ENCODE measurements at regions not wholly inside any gene's neighbourhood (a gene's known extent, or its start where the extent isn't known, plus 50 kb on each side); places are given as distances from the start of the nearest gene placed in this dataset.

GRCh38 chr7:68900096-68900495, 698.2 kb upstream of the AUTS2 start:
- no peak overlapping the region for H3K9ac ChIP-seq (ENCODE audit: low read length)
- TF ChIP-seq EZH2 (optimal IDR thresholded peaks at IDR 0.05; ENCODE audit: low read depth, low read length) (no peak), EZH2phosphoT487 (IDR thresholded peaks at IDR 0.05; ENCODE audit: low read length) (no peak)
- TF ChIP-seq, protein P1, sequence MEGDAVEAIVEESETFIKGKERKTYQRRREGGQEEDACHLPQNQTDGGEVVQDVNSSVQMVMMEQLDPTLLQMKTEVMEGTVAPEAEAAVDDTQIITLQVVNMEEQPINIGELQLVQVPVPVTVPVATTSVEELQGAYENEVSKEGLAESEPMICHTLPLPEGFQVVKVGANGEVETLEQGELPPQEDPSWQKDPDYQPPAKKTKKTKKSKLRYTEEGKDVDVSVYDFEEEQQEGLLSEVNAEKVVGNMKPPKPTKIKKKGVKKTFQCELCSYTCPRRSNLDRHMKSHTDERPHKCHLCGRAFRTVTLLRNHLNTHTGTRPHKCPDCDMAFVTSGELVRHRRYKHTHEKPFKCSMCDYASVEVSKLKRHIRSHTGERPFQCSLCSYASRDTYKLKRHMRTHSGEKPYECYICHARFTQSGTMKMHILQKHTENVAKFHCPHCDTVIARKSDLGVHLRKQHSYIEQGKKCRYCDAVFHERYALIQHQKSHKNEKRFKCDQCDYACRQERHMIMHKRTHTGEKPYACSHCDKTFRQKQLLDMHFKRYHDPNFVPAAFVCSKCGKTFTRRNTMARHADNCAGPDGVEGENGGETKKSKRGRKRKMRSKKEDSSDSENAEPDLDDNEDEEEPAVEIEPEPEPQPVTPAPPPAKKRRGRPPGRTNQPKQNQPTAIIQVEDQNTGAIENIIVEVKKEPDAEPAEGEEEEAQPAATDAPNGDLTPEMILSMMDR (IDR thresholded peaks at IDR 0.05; ENCODE audit: low read length), result no peak
- H3K4me2 ChIP-seq (ENCODE audit: low read depth, low read length), result no peak overlapping the region
- no peaks in the 10 kb centered on the region for H3K36me3 ChIP-seq (replicated peaks; ENCODE audit: insufficient read depth, low read length)
- H4K20me1 ChIP-seq (ENCODE audit: insufficient read depth, low read length), result no peaks in the 10 kb centered on the region
- H3K79me2 ChIP-seq (ENCODE audit: low read length), result no peaks in the 10 kb centered on the region
- no peaks in the 10 kb centered on the region for H3K9me3 ChIP-seq (replicated peaks; ENCODE audit: insufficient read depth, low read length)
- no peaks in the 10 kb centered on the region for H3K9me2 ChIP-seq (replicated peaks; ENCODE audit: insufficient read depth, low read length)
- no peaks in the 10 kb centered on the region for H3K27me3 ChIP-seq (replicated peaks; ENCODE audit: insufficient read depth, low read length)
- H3K4me1 ChIP-seq (ENCODE audit: low read length), result no peaks in the 10 kb centered on the region
- no peak for DNase-seq
- H2AFZ ChIP-seq (ENCODE audit: low read length), result no peak overlapping the region
- H3K27ac ChIP-seq (ENCODE audit: low read length), result no peak overlapping the region
- H3F3A ChIP-seq (ENCODE audit: insufficient read depth, low read length), result no peaks in the 10 kb centered on the region
- H3K4me3 ChIP-seq (ENCODE audit: low read length), result no peak overlapping the region

- H3K9me2 ChIP-seq (replicated peaks; ENCODE audit: insufficient read depth, low read length), result no peaks in the 10 kb centered on the region
- H3K27ac ChIP-seq (ENCODE audit: low read length), result no peak overlapping the region
- no peaks in the 10 kb centered on the region for H3K4me1 ChIP-seq (ENCODE audit: low read length)
- H3K36me3 ChIP-seq (replicated peaks; ENCODE audit: insufficient read depth, low read length), result no peaks in the 10 kb centered on the region
- no peaks in the 10 kb centered on the region for H3K79me2 ChIP-seq (ENCODE audit: low read length)
- H3K27me3 ChIP-seq (replicated peaks; ENCODE audit: insufficient read depth, low read length), result no peaks in the 10 kb centered on the region
- no peak overlapping the region for H3K4me2 ChIP-seq (ENCODE audit: low read depth, low read length)
- no peaks in the 10 kb centered on the region for H3K9me3 ChIP-seq (replicated peaks; ENCODE audit: insufficient read depth, low read length)
- no peaks in the 10 kb centered on the region for H4K20me1 ChIP-seq (ENCODE audit: insufficient read depth, low read length)
- H3K4me3 ChIP-seq (ENCODE audit: low read length), result no peak overlapping the region
- no peak overlapping the region for H2AFZ ChIP-seq (ENCODE audit: low read length)
- TF ChIP-seq, protein P1 (IDR thresholded peaks at IDR 0.05; ENCODE audit: low read length), result no peak
- TF ChIP-seq EZH2 (optimal IDR thresholded peaks at IDR 0.05; ENCODE audit: low read depth, low read length) (no peak), EZH2phosphoT487 (IDR thresholded peaks at IDR 0.05; ENCODE audit: low read length) (no peak)
- DNase-seq, result no peak
- H3K9ac ChIP-seq (ENCODE audit: low read length), result no peak overlapping the region
- H3F3A ChIP-seq (ENCODE audit: insufficient read depth, low read length), result no peaks in the 10 kb centered on the region
Measured at GRCh38 chr7:68904630-68905029, 693.6 kb upstream of the AUTS2 start.

DNA sequence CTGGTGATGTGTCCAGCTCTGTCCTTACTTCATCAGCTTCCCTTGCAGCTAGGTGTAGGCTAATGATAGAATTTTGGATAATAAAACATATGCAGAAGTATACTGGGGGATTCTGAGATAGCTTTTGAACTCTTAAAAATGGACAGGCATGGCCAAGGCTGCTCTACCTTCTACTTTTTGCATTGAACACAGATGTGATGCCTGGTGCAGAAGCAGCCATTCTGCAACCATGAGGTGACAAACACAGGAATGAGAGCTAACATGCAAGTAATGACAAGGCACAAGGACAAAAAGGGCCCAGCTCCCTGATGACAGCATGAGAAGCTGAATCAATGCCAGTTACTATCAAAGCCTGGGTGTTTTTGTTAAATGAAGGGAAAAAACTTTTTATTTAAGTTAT, 686.5 kb upstream of the AUTS2 start:
- no peak for DNase-seq
- Histone ChIP-seq H3K4me1 (ENCODE audit: low read length) (no peaks in the 10 kb centered on the region), H2AFZ (ENCODE audit: low read length) (no peak overlapping the region), H3K9me3 (replicated peaks; ENCODE audit: insufficient read depth, low read length) (no peaks in the 10 kb centered on the region), H3K4me2 (ENCODE audit: low read depth, low read length) (no peak overlapping the region), H3K9me2 (replicated peaks; ENCODE audit: insufficient read depth, low read length) (no peaks in the 10 kb centered on the region), H3K27ac (ENCODE audit: low read length) (no peak overlapping the region), H3F3A (ENCODE audit: insufficient read depth, low read length) (no peaks in the 10 kb centered on the region), H3K9ac (ENCODE audit: low read length) (no peak overlapping the region), H3K79me2 (ENCODE audit: low read length) (no peaks in the 10 kb centered on the region), H3K27me3 (replicated peaks; ENCODE audit: insufficient read depth, low read length) (no peaks in the 10 kb centered on the region), H3K36me3 (replicated peaks; ENCODE audit: insufficient read depth, low read length) (no peaks in the 10 kb centered on the region), H3K4me3 (ENCODE audit: low read length) (no peak overlapping the region), H4K20me1 (ENCODE audit: insufficient read depth, low read length) (no peaks in the 10 kb centered on the region)
- TF ChIP-seq EZH2phosphoT487 (IDR thresholded peaks at IDR 0.05; ENCODE audit: low read length), result no peak
- TF ChIP-seq, protein P1 (IDR thresholded peaks at IDR 0.05; ENCODE audit: low read length), result no peak
- TF ChIP-seq EZH2 (optimal IDR thresholded peaks at IDR 0.05; ENCODE audit: low read depth, low read length), result no peak
